KOPT-K1 (cell line): ENCODE measurements at regions not wholly inside any gene's neighbourhood (a gene's known extent, or its start where the extent isn't known, plus 50 kb on each side); places are given as distances from the start of the nearest gene placed in this dataset.
A peak's percentile ranks its signal among the peaks of the same experiment; 100 is the strongest.

Experiments
- H3K27ac ChIP-seq: fragments of 200-600 bp; sonication (generic); 2 replicates; pipeline ENCODE4 v1.5.1; 2016; ENCODE audit warnings: antibody characterized with exemption, mild to moderate bottlenecking, low read depth, low read length; ENCODE audit not compliant: poor library complexity, severe bottlenecking
- H3K36me3 ChIP-seq: fragments of 200-600 bp; sonication (generic); 2 replicates; pipeline ENCODE4 v1.5.1; 2017; ENCODE audit warnings: antibody characterized with exemption, mild to moderate bottlenecking, low read length, moderate library complexity; ENCODE audit not compliant: insufficient read depth
- H3K9me3 ChIP-seq: fragments of 200-600 bp; sonication (generic); 2 replicates; pipeline ENCODE4 v1.5.1; 2017; ENCODE audit warnings: antibody characterized with exemption, low read length, mild to moderate bottlenecking; ENCODE audit not compliant: insufficient read depth, poor library complexity, severe bottlenecking

DNA sequence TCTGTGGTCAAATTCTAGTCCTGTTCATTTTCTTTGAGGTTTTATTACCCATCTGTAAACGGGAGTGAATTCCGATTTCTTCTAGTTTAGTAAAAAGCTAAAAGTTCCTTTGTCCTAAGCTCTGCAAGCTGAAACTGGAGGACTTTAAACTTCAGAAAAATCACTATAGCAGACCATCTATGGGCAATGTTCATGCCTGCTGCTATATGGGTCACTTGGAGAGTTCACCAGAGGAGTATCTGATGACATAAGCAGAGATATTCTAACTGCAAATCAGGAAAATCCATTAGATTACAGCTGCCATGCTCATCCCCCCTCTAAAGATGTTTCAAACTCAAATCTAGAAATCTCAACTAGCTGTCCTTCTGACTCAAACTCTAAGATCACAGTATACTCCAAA lies 193.0 kb upstream of the RTL1 start:
- H3K27ac ChIP-seq = no peak overlapping the region
- H3K36me3 ChIP-seq = no peaks in the 10 kb centered on the region
- peaks cover 15% of the 10 kb centered on the region for H3K9me3 ChIP-seq

DNA sequence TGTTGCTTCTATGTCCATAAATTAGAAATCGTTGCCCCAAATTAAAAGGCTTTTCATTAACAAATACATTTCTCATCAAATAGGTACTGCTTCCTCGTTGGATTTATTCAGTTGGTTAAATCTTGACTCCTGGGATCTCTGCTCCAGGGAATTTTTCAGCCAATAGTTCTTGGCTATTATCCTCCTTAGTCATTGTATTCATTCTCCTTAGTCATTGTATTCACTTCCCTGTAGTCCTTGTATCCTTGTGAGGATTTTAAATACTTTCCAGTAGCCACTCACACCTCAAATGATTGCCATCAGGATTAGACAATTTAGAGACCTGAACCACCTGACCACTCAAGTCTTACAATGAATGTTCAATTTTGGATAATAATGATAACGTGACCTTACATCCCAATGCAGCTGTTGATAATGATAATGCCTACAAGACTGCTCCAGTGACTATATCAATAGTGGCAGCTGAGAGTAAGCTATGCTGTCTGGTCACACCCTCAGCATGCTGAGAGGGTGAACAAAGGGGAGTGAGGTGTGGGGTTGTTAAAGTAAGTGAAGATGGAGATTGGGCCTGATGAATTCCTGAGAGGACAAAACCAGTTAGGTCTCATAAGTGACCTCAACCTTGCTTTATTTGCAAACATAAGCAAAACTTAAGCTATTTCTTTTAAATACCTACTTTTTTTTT lies 193.7 kb upstream of the RTL1 start:
- Histone ChIP-seq H3K36me3 (no peaks in the 10 kb centered on the region), H3K9me3 (peaks cover 15% of the 10 kb centered on the region), H3K27ac (no peak overlapping the region)

GRCh38 chr14:101098177-101098576 lies 194.7 kb upstream of the RTL1 start:
- peaks cover 15% of the 10 kb centered on the region for H3K9me3 ChIP-seq
- no peaks in the 10 kb centered on the region for H3K36me3 ChIP-seq
- H3K27ac ChIP-seq = no peak overlapping the region

DNA sequence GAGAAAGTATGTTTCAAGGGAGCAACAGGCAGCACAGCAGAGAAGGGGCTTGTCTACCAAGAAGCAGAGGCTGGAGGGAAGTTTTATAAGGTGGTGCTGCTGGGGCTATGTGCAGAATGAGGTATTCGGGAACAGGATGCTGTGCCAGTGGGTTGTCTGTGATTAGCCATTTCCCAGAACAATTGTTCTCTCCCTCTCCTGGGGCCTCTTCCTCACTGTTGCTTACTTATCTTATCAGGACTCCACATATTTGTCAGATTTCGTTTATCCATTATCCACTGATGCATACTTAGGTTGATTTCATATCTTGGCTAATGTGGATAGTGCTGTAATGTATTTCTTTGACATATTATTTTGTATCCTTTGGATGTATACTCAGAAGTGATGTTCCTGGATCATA lies 195.1 kb upstream of the RTL1 start:
- Histone ChIP-seq H3K36me3 (no peaks in the 10 kb centered on the region), H3K27ac (no peak overlapping the region), H3K9me3 (peaks cover 15% of the 10 kb centered on the region)

- H3K36me3 ChIP-seq = no peaks in the 10 kb centered on the region
- peaks cover 19% of the 10 kb centered on the region for H3K9me3 ChIP-seq
- H3K27ac ChIP-seq = no peak overlapping the region
Observed at GRCh38 chr14:101101456-101102056, 198.0 kb upstream of the RTL1 start.

GRCh38 chr14:101102875-101103274 lies 199.4 kb upstream of the RTL1 start:
- no peaks in the 10 kb centered on the region for H3K36me3 ChIP-seq
- peaks cover 19% of the 10 kb centered on the region for H3K9me3 ChIP-seq
- no peak overlapping the region for H3K27ac ChIP-seq

GRCh38 chr14:101103321-101103901 lies 199.9 kb upstream of the RTL1 start:
- no peaks in the 10 kb centered on the region for H3K36me3 ChIP-seq
- no peak overlapping the region for H3K27ac ChIP-seq
- peaks cover 19% of the 10 kb centered on the region for H3K9me3 ChIP-seq

DNA sequence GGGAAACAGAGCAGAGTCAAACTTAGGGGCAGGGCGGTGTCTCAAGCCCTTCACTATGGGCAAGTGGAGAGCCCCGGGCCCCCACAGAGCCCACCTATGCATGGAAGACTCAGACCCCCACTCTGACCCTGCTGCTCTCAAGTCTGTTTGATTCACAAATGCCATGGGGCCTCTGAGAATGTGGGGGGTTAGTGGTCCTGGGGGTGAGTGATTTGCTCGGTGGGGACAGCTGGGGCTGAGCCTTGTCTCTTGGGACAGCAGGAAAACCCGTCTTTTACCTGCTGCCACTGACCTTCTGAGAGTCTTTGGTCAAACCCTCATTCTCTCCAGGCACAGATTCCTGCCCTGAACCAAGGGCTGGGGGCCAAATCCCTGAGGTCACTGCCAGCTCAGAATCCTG lies 201.0 kb upstream of the RTL1 start:
- no peaks in the 10 kb centered on the region for H3K36me3 ChIP-seq
- no peak overlapping the region for H3K27ac ChIP-seq

DNA sequence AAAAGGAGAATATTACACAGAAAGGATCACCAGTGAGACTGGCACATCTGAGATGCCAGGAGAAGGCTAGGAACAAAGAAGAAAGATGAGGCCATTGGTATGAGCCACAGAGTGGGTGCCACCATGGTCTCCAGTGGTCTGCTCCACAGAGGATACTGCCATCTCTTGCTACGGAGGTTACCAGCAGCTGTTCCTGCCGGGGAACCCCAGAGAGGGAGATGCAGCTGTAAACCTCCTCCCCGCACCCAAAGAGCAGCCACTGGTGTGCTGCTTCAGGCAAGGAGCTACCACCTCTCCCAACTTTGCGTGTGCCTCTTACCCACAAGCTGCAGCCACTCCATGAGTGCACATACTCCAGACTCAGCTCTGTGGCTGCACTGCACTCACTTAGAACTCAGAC lies 201.5 kb upstream of the RTL1 start:
- H3K27ac ChIP-seq = no peak overlapping the region
- H3K9me3 ChIP-seq = peaks cover 14% of the 10 kb centered on the region
- H3K36me3 ChIP-seq = no peaks in the 10 kb centered on the region

More for the DNA sequence above, 201.0 kb upstream of the RTL1 start:
- peaks cover 19% of the 10 kb centered on the region for H3K9me3 ChIP-seq

DNA sequence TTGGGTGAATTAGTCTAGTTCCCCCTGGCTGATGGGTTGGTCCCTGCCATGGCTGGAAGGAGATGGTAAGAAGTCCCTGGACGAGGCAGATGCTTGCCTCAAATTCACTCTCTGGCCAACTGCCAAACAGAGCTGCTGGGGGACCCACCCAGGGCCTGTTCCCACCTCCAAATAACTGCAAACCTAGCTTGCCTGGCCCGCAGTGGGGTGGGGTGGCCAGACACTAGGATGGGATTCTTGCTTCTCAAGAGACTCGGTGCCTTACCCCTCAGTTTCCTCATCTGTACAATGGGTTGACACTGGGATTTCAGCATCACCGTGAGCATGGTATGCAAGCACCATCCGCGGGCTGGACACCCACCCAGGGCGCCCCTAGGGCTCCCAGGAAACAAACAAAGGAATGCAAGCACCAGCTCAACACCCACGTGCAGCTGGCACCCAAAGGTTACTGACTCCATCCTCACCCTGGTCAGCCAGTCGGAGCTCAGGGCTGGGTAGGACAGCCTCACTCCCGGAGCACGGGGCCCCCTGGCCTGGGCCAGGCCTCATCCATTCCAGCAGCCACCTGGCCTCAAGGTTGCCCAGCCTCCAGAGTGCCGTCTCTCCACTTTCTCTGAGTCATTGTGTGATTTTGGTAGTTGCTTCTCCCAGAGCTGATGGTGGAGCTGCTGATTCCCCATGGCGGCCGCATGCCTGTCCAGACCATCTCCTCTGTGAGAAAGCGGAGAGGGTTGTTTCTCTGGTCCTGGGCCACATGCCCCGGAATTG lies 205.2 kb upstream of the RTL1 start:
- Histone ChIP-seq H3K9me3 (peaks cover 5% of the 10 kb centered on the region), H3K27ac (no peak overlapping the region), H3K36me3 (no peaks in the 10 kb centered on the region)

GRCh38 chr14:101109347-101109638 lies 205.8 kb upstream of the RTL1 start:
- no peaks in the 10 kb centered on the region for H3K36me3 ChIP-seq
- no peak overlapping the region for H3K27ac ChIP-seq
- peaks cover 5% of the 10 kb centered on the region for H3K9me3 ChIP-seq

GRCh38 chr14:101109981-101110728 lies 206.6 kb upstream of the RTL1 start:
- H3K9me3 ChIP-seq = peaks cover 3% of the 10 kb centered on the region
- H3K27ac ChIP-seq = peak overlapping the region; percentile 83
- H3K36me3 ChIP-seq = no peaks in the 10 kb centered on the region

DNA sequence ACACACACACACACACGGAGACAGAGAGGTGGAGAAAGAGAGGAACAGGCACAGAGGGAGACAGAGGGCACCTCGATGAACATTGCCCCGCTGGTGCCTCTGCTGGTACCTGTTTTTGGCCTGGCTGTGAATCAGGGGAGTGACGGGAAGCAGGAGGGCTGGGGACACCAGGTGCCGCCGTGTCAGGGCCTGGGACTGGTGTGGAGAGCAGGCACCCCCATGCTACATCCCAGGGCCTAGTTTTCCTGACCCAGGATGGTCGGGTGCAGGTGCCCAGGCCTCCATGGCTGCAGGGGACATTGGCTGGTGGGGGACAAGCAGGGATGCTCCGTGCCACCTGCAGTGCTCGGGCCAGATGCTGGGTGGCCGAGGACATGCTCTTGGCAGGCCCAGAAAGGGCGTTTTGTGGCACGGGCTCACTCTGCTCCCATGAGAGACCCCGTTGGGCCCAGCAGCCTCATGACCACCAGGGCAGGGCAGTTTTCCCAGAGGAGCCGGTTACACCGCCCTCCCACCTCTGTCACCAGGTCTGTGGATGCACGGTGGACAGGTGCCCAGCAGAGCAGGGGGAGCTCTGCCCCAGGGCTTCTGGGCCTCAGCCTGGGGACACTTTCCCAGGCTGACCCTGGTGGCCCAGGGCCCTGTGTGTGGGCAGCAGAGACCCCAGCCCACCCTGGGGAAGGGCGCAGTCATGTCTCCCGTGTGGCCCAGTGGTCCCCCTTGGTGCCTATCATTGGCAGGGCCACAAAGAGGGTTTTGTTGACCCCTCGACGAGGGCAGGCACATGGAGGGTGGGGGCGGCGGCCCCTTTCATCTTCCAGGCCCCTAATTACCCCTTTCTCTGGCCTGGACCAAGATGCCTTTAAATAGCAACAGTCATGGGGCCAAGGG lies 207.5 kb upstream of the RTL1 start:
- Histone ChIP-seq H3K36me3 (no peaks in the 10 kb centered on the region), H3K27ac (peak overlapping the region; percentile 83)

GRCh38 chr14:101111620-101112290 lies 208.2 kb upstream of the RTL1 start:
- no peaks in the 10 kb centered on the region for H3K9me3 ChIP-seq
- H3K27ac ChIP-seq = peak overlapping the region; percentile 83

More for the DNA sequence above, 207.5 kb upstream of the RTL1 start:
- no peaks in the 10 kb centered on the region for H3K9me3 ChIP-seq

More at GRCh38 chr14:101111620-101112290, 208.2 kb upstream of the RTL1 start:
- no peaks in the 10 kb centered on the region for H3K36me3 ChIP-seq
